Endothelial cell (in vitro differentiated cells): ENCODE measurements at regions not wholly inside any gene's neighbourhood (a gene's known extent, or its start where the extent isn't known, plus 50 kb on each side); places are given as distances from the start of the nearest gene placed in this dataset.

ENCODE experiments used
- DNase-seq: peaks from one replicate; pipeline ENCODE4 v3.0.0; 2021; ENCODE audit warnings: low spot score
- H3K27ac Mint-ChIP-seq: one replicate; pipeline ENCODE4 v1.8.0; 2021; ENCODE audit warnings: mixed read lengths, inconsistent platforms; ENCODE audit not compliant: unreplicated experiment
- H3K27me3 Mint-ChIP-seq: one replicate; pipeline ENCODE4 v1.8.0; 2021; ENCODE audit warnings: mild to moderate bottlenecking, moderate library complexity, mixed read lengths, inconsistent platforms; ENCODE audit not compliant: unreplicated experiment
- H3K36me3 Mint-ChIP-seq: one replicate; pipeline ENCODE4 v1.8.0; 2021; ENCODE audit warnings: mild to moderate bottlenecking, low read depth, mixed read lengths, inconsistent platforms; ENCODE audit not compliant: unreplicated experiment
- H3K4me1 Mint-ChIP-seq: one replicate; pipeline ENCODE4 v1.8.0; 2021; ENCODE audit warnings: mild to moderate bottlenecking, mixed read lengths, inconsistent platforms; ENCODE audit not compliant: unreplicated experiment
- H3K4me3 Mint-ChIP-seq: one replicate; pipeline ENCODE4 v1.8.0; 2021; ENCODE audit warnings: mild to moderate bottlenecking, mixed read lengths, inconsistent platforms; ENCODE audit not compliant: unreplicated experiment
- H3K9me3 Mint-ChIP-seq: one replicate; pipeline ENCODE4 v1.8.0; 2021; ENCODE audit warnings: mixed read lengths, inconsistent platforms; ENCODE audit not compliant: unreplicated experiment
- CTCF ChIP-seq: fragments of 200-600 bp; sonication (generic); IDR thresholded peaks from one replicate; pipeline ENCODE4 v1.5.0; 2021; ENCODE audit warnings: antibody characterized with exemption; ENCODE audit not compliant: unreplicated experiment

- no peaks in the 10 kb centered on the region for H3K9me3 Mint-ChIP-seq
- H3K27me3 Mint-ChIP-seq: no peaks in the 10 kb centered on the region
- no peak overlapping the region for H3K27ac Mint-ChIP-seq
- no peaks in the 10 kb centered on the region for H3K4me1 Mint-ChIP-seq
- H3K4me3 Mint-ChIP-seq: no peak overlapping the region
- DNase-seq: no peak
- TF ChIP-seq CTCF: no peak
- H3K36me3 Mint-ChIP-seq: no peaks in the 10 kb centered on the region
Measured at GRCh38 chr7:50227726-50228125, 76.8 kb upstream of the IKZF1 start.

- Mint-ChIP-seq H3K9me3 (peaks cover 4% of the 10 kb centered on the region), H3K27me3 (no peaks in the 10 kb centered on the region), H3K4me1 (no peaks in the 10 kb centered on the region), H3K36me3 (no peaks in the 10 kb centered on the region), H3K27ac (no peak overlapping the region), H3K4me3 (no peak overlapping the region)
- no peak for TF ChIP-seq CTCF
- no peak for DNase-seq
Measured at GRCh38 chr7:50226669-50227068, 77.8 kb upstream of the IKZF1 start.

- Mint-ChIP-seq H3K4me3 (no peak overlapping the region), H3K36me3 (no peaks in the 10 kb centered on the region), H3K27ac (no peak overlapping the region), H3K4me1 (no peaks in the 10 kb centered on the region), H3K27me3 (no peaks in the 10 kb centered on the region), H3K9me3 (peaks cover 4% of the 10 kb centered on the region)
- no peak for DNase-seq
- TF ChIP-seq CTCF: no peak
Measured at GRCh38 chr7:50226145-50226544, 78.4 kb upstream of the IKZF1 start.

GRCh38 chr7:50221433-50221832 lies 83.1 kb upstream of the IKZF1 start:
- Mint-ChIP-seq H3K27ac (no peak overlapping the region), H3K36me3 (no peaks in the 10 kb centered on the region), H3K27me3 (peaks cover 3% of the 10 kb centered on the region), H3K4me3 (no peak overlapping the region), H3K4me1 (no peaks in the 10 kb centered on the region), H3K9me3 (peaks cover 4% of the 10 kb centered on the region)
- no peak for TF ChIP-seq CTCF
- no peak for DNase-seq

- Mint-ChIP-seq H3K27me3 (peaks cover 3% of the 10 kb centered on the region), H3K4me1 (no peaks in the 10 kb centered on the region), H3K36me3 (no peaks in the 10 kb centered on the region), H3K4me3 (no peak overlapping the region), H3K27ac (no peak overlapping the region), H3K9me3 (peaks cover 4% of the 10 kb centered on the region)
- no peak for DNase-seq
- no peak for TF ChIP-seq CTCF
Measured at GRCh38 chr7:50221028-50221427, 83.5 kb upstream of the IKZF1 start.
